Stimulated activated CD4-positive, alpha-beta T cell treated with anti-CD3 and anti-CD28 coated beads, Interleukin-1b, Interleukin-23, amount 100 ng/mL, for 4 hours (primary cell): ENCODE measurements at regions not wholly inside any gene's neighbourhood (a gene's known extent, or its start where the extent isn't known, plus 50 kb on each side); places are given as distances from the start of the nearest gene placed in this dataset.
"Not testable (repeated sequence)": the region's sequence is repeated elsewhere in the genome, so short reads cannot be mapped to it uniquely, and the experiment has no call there.

Experiments
- DNase-seq, 2 donors: peaks; one replicate each; pipeline ENCODE4 v3.0.0-alpha.2; 2020; ENCODE audit warnings: low read depth in 2 of 2

DNA sequence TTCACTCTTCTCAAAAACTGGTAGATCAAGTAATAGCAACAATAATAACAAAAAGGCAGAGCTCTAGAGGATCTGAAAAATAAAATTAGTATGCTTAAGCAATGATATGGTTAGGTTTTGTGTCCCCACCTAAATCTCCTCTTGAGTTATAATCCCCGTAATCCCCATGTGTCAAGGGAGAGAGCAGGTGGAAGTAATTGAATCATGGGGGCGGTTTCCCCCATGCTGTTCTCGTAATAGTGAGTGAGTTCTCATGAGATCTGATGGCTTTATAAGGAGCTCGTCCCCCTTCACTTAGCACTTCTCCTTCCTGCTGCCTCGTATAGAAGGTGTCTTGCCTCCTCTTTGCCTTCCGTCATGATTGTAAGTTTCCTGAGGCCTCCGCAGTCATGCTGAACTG lies 60.2 kb upstream of the ABHD2 start:
- no peak for DNase-seq

DNA sequence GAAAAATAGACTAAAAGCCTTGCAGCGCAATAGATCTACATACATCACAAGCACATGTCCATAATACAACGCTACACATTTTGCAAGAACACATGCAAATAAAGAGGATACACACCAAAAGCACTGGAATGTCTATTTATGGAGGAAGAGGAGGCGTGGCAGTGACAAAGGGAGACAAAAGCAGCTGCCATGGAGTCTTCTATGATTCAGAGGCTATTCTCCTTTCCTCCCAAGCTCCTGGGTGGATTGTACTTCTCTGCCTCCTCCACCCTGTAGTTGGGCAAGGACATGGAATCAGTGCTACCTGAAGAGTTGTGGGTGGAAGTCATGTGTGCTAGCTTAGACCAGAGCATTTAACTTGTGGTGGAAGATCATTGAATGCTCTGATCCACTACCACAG lies 57.9 kb upstream of the ABHD2 start:
- DNase-seq: no peak

DNA sequence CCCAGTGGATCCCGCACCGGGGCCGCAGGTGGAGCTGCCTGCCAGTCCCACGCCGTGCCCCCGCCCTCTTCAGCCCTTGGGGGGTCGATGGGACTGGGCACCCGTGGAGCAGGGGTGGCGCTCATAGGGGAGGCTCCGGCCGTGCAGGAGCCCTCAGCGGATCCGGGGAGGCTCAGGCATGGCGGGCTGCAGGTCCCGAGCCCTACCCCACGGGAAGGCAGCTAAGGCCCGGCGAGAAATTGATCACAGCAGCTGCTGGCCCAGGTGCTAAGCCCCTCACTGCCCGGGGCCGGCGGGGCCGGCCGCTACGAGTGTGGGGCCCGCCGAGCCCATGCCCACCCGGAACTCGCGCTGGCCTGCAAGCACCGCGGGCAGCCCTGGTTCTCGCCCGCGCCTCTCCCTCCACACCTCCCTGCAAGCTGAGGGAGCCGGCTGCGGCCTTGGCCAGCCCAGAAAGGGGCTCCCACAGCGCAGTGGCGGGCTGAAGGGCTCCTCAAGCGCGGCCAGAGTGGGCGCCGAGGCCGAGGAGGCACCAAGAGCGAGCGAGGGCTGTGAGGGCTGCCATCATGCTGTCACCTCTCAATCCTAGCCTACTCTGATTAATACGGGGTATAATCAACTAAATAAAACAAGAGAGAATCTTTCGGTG lies 56.5 kb upstream of the ABHD2 start:
- DNase-seq: not testable (repeated sequence)

DNA sequence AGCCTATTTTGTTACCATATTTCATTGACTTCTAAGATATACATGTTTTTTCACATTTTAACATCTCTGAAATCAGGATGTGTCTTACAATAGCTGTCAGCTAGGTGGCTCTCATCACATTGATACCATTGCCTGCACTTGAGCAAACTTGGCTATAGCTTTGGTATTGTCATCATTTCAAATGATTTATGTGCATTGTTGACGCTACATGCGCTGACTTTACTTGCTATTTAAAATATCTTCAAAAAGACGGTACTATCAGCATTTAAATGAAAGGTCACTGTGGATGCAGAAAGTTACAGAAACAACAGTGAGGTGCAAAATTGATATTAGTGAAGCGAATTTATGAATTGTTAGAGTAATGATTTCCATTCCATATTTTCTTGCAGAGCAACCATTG lies 54.0 kb upstream of the ABHD2 start:
- no peak for DNase-seq

DNA sequence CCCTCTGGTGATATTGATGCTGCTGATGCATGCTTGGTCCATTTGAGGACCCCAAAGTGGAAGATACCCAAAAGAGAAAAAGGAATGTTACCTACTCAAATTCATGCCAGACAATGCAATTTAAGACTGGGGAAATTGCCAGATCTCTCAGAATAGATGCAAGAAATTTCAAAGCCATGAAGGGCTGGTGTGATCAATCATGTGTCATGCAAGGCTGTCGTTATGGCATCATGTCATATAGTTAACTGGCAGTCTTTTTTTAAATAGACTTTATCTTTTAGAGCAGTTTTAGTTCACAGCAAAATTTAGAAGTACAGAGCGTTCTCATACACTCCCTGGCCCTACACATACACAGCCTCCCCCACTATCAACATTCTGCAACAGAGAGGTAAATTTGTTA lies 53.1 kb upstream of the ABHD2 start:
- no peak for DNase-seq

DNA sequence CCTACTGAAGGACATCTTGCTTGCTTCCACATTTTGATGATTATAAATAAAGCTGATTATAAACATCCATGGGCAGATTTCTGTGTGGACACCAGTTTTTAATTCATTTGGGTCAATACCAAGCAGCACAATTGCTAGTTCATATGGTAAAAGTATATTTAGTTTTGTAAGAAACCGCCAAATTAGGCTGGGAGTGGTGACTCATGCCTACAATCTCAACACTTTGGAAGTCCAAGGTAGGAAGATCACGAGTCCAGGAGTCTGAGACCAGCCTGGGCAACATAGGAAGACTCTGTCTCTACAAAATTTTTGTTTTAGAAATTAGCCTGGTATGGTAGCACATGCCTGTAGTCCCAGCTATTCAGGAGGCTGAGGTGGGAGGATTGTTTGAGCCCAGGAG lies 52.6 kb upstream of the ABHD2 start:
- DNase-seq: no peak

DNA sequence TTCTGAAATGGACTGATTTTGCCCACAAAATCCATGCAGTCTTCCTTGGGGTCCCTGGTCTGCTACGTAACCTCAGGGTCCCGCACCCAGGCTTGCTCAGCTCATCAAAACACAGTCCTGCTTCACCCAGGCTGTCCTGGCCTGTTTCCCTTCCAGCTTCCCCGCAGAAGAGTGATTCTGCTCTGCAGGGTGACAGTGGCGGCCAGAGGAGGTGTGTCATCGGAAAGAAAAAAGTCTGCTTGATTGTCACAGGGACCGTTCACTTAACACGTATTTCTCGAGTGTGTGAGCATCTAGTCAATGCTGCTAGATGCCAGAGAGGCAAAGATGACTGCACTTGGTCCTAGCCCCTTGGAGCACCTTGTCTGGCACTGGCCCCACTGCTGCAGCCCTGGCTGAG lies 50.1 kb upstream of the ABHD2 start:
- no peak for DNase-seq
